ENCODE measurements at regions not wholly inside any gene's neighbourhood (a gene's known extent, or its start where the extent isn't known, plus 50 kb on each side); places are given as distances from the start of the nearest gene placed in this dataset.

GRCh38 chr15:62436235-62436634 is 271.1 kb upstream of the C2CD4B start:
- in situ Hi-C loops (cut with HindIII; ENCODE audit: low sequenced_read_pairs): no loop called here
- no peak overlapping the region for H3K4me3 ChIP-seq (ENCODE audit: low read depth, low read length)
- no peak for DNase-seq (ENCODE audit: low read depth, low spot score)
- TF ChIP-seq CTCF (IDR thresholded peaks at IDR 0.05; ENCODE audit: low read depth, low read length): no peak

- TF ChIP-seq CTCF (IDR thresholded peaks at IDR 0.05; ENCODE audit: low read depth, low read length): no peak
- H3K4me3 ChIP-seq (ENCODE audit: low read depth, low read length): no peak overlapping the region
- in situ Hi-C loops (cut with HindIII; ENCODE audit: low sequenced_read_pairs): no loop called here
- DNase-seq (ENCODE audit: low read depth, low spot score): no peak
Measured at GRCh38 chr15:62437753-62438152, 272.7 kb upstream of the C2CD4B start.

GRCh38 chr15:62439543-62440016 is 274.5 kb upstream of the C2CD4B start:
- DNase-seq (ENCODE audit: low read depth, low spot score): no peak
- in situ Hi-C loops (cut with HindIII; ENCODE audit: low sequenced_read_pairs): no loop called here
- no peak overlapping the region for H3K4me3 ChIP-seq (ENCODE audit: low read depth, low read length)
- TF ChIP-seq CTCF (IDR thresholded peaks at IDR 0.05; ENCODE audit: low read depth, low read length): no peak

GRCh38 chr15:62440362-62441105 is 275.4 kb upstream of the C2CD4B start:
- no peak overlapping the region for H3K4me3 ChIP-seq (ENCODE audit: low read depth, low read length)
- in situ Hi-C loops (cut with HindIII; ENCODE audit: low sequenced_read_pairs): no loop called here
- no peak for TF ChIP-seq CTCF (IDR thresholded peaks at IDR 0.05; ENCODE audit: low read depth, low read length)
- no peak for DNase-seq (ENCODE audit: low read depth, low spot score)

- DNase-seq (ENCODE audit: low read depth, low spot score): peak; percentile 93
- in situ Hi-C loops (cut with HindIII; ENCODE audit: low sequenced_read_pairs): no loop called here
- H3K4me3 ChIP-seq (ENCODE audit: low read depth, low read length): no peak overlapping the region
- TF ChIP-seq CTCF (IDR thresholded peaks at IDR 0.05; ENCODE audit: low read depth, low read length): no peak
Measured at GRCh38 chr15:62444104-62445022, 279.3 kb upstream of the C2CD4B start.

- no peak overlapping the region for H3K4me3 ChIP-seq (ENCODE audit: low read depth, low read length)
- DNase-seq (ENCODE audit: low read depth, low spot score): peak; percentile 12
- TF ChIP-seq CTCF (IDR thresholded peaks at IDR 0.05; ENCODE audit: low read depth, low read length): no peak
- in situ Hi-C loops (cut with HindIII; ENCODE audit: low sequenced_read_pairs): no loop called here
Measured at GRCh38 chr15:62445244-62445643, 280.2 kb upstream of the C2CD4B start.

All from astrocyte of the spinal cord (primary cell).